Right lobe of liver (tissue), 4 donors: ENCODE measurements at regions not wholly inside any gene's neighbourhood (a gene's known extent, or its start where the extent isn't known, plus 50 kb on each side); places are given as distances from the start of the nearest gene placed in this dataset.

ENCODE experiments used
- CTCF ChIP-seq, 4 donors: fragments of 200-600 bp in 3 of 4; fragments of 450-650 bp in 1 of 4; IDR thresholded peaks; one replicate each; pipeline versions ENCODE4 v1.5.1 to v1.8.0; 2016 to 2022; ENCODE audit warnings: antibody characterized with exemption in 4 of 4, mild to moderate bottlenecking in 2 of 4
- POLR2A ChIP-seq: fragments of 450-650 bp; IDR thresholded peaks from one replicate; pipeline ENCODE4 v1.6.1; 2017; ENCODE audit warnings: antibody characterized with exemption, mild to moderate bottlenecking
- donor health status: DM: no; HTN: no; CAD: no.
- donor health status: DM: no; HTN: no; CAD: no.
- donor health status: DM: no; HTN: yes; CAD: no.

- no peak for TF ChIP-seq CTCF (IDR thresholded peaks at IDR 0.05)
- TF ChIP-seq POLR2A = no peak
Measured at GRCh38 chr1:30008372-30008997, 714.9 kb downstream of the MATN1 start.
